Activated CD8-positive, alpha-beta memory T cell treated with anti-CD3 and anti-CD28 coated beads, Interleukin-2, amount 10 ng/mL, durations not matched to agents 7 days and 5 days (primary cell): ENCODE measurements at regions not wholly inside any gene's neighbourhood (a gene's known extent, or its start where the extent isn't known, plus 50 kb on each side); places are given as distances from the start of the nearest gene placed in this dataset.

Source experiments
- ATAC-seq: fragments of 150-1000 bp; cut with Tn5 transposase; one replicate; pipeline ENCODE4 v1.10.0; 2021; ENCODE audit warnings: moderate library complexity
- CTCF ChIA-PET: fragments of 350-600 bp; sonication (Branson Sonifier 250); formaldehyde crosslinking; loops from one replicate; lab custom pipeline; 2021; ENCODE audit warnings: antibody characterized with exemption; lab: Charles Lee
- DNase-seq: peaks from one replicate; pipeline ENCODE4 v3.0.0-alpha.2; 2020
- H3K27ac Mint-ChIP-seq: one replicate; pipeline ENCODE4 v1.8.0; 2021; ENCODE audit warnings: mild to moderate bottlenecking, mixed read lengths
- H3K27me3 Mint-ChIP-seq: one replicate; pipeline ENCODE4 v1.8.0; 2021; ENCODE audit warnings: mixed read lengths
- H3K36me3 Mint-ChIP-seq: one replicate; pipeline ENCODE4 v1.8.0; 2021; ENCODE audit warnings: mild to moderate bottlenecking, mixed read lengths
- H3K4me1 Mint-ChIP-seq: one replicate; pipeline ENCODE4 v1.8.0; 2021; ENCODE audit warnings: mixed read lengths
- H3K4me3 Mint-ChIP-seq: one replicate; pipeline ENCODE4 v1.8.0; 2021; ENCODE audit warnings: mild to moderate bottlenecking, moderate library complexity, mixed read lengths
- H3K9me3 Mint-ChIP-seq: one replicate; pipeline ENCODE4 v1.8.0; 2022; ENCODE audit warnings: low read depth, mixed read lengths

- Mint-ChIP-seq H3K4me1 (no peaks in the 10 kb centered on the region), H3K36me3 (no peaks in the 10 kb centered on the region), H3K9me3 (no peaks in the 10 kb centered on the region), H3K27ac (no peak overlapping the region), H3K4me3 (no peak overlapping the region), H3K27me3 (no peaks in the 10 kb centered on the region)
- CTCF ChIA-PET: no interaction called here
- ATAC-seq: no peak
- DNase-seq: no peak
These were observed 181.1 kb upstream of the RAD23B start for GRCh38 chr9:107102011-107102410.

- Mint-ChIP-seq H3K4me3 (no peak overlapping the region), H3K27ac (no peak overlapping the region), H3K9me3 (no peaks in the 10 kb centered on the region), H3K36me3 (no peaks in the 10 kb centered on the region), H3K4me1 (no peaks in the 10 kb centered on the region), H3K27me3 (no peaks in the 10 kb centered on the region)
- DNase-seq (no peak), ATAC-seq (no peak)
- CTCF ChIA-PET: no interaction called here
These were observed 179.5 kb upstream of the RAD23B start for GRCh38 chr9:107103621-107104020.

GRCh38 chr9:107105784-107106183 is 177.3 kb upstream of the RAD23B start:
- ATAC-seq (no peak), DNase-seq (no peak)
- H3K4me3 Mint-ChIP-seq: no peak overlapping the region
- CTCF ChIA-PET: no interaction called here
- H3K27ac Mint-ChIP-seq: no peak overlapping the region
- no peaks in the 10 kb centered on the region for H3K9me3 Mint-ChIP-seq
- no peaks in the 10 kb centered on the region for H3K36me3 Mint-ChIP-seq
- no peaks in the 10 kb centered on the region for H3K27me3 Mint-ChIP-seq
- H3K4me1 Mint-ChIP-seq: no peaks in the 10 kb centered on the region

GRCh38 chr9:107106416-107106815 is 176.7 kb upstream of the RAD23B start:
- no peaks in the 10 kb centered on the region for H3K27me3 Mint-ChIP-seq
- H3K36me3 Mint-ChIP-seq: no peaks in the 10 kb centered on the region
- H3K4me1 Mint-ChIP-seq: no peaks in the 10 kb centered on the region

GRCh38 chr9:107108342-107109130 is 174.5 kb upstream of the RAD23B start:
- no peak for DNase-seq
- H3K9me3 Mint-ChIP-seq: no peaks in the 10 kb centered on the region
- H3K27ac Mint-ChIP-seq: no peak overlapping the region
- no peak overlapping the region for H3K4me3 Mint-ChIP-seq
- no peaks in the 10 kb centered on the region for H3K36me3 Mint-ChIP-seq
- no peaks in the 10 kb centered on the region for H3K27me3 Mint-ChIP-seq
- no peaks in the 10 kb centered on the region for H3K4me1 Mint-ChIP-seq
- CTCF ChIA-PET: no interaction called here
- ATAC-seq: no peak

More at GRCh38 chr9:107106416-107106815, 176.7 kb upstream of the RAD23B start:
- CTCF ChIA-PET: no interaction called here
- Mint-ChIP-seq H3K4me3 (no peak overlapping the region), H3K27ac (no peak overlapping the region), H3K9me3 (no peaks in the 10 kb centered on the region)
- no peak for DNase-seq
- no peak for ATAC-seq

- ATAC-seq (no peak), DNase-seq (no peak)
- Mint-ChIP-seq H3K4me1 (no peaks in the 10 kb centered on the region), H3K4me3 (no peak overlapping the region), H3K36me3 (no peaks in the 10 kb centered on the region), H3K9me3 (no peaks in the 10 kb centered on the region), H3K27me3 (no peaks in the 10 kb centered on the region), H3K27ac (no peak overlapping the region)
- CTCF ChIA-PET: no interaction called here
These were observed 173.8 kb upstream of the RAD23B start for GRCh38 chr9:107109324-107109723.

GRCh38 chr9:107110153-107110552 is 172.9 kb upstream of the RAD23B start:
- Mint-ChIP-seq H3K27me3 (no peaks in the 10 kb centered on the region), H3K4me3 (no peak overlapping the region), H3K4me1 (no peaks in the 10 kb centered on the region), H3K27ac (no peak overlapping the region), H3K36me3 (no peaks in the 10 kb centered on the region), H3K9me3 (no peaks in the 10 kb centered on the region)
- CTCF ChIA-PET: no interaction called here
- DNase-seq (no peak), ATAC-seq (no peak)

- Mint-ChIP-seq H3K4me1 (no peaks in the 10 kb centered on the region), H3K4me3 (no peak overlapping the region), H3K9me3 (no peaks in the 10 kb centered on the region), H3K36me3 (no peaks in the 10 kb centered on the region), H3K27ac (no peak overlapping the region), H3K27me3 (no peaks in the 10 kb centered on the region)
- CTCF ChIA-PET: no interaction called here
- ATAC-seq: no peak
- DNase-seq: no peak
These were observed 170.3 kb upstream of the RAD23B start for GRCh38 chr9:107112707-107113243.

GRCh38 chr9:107118863-107119624 is 164.0 kb upstream of the RAD23B start:
- no peaks in the 10 kb centered on the region for H3K27me3 Mint-ChIP-seq
- CTCF ChIA-PET: no interaction called here
- H3K27ac Mint-ChIP-seq: no peak overlapping the region
- no peaks in the 10 kb centered on the region for H3K36me3 Mint-ChIP-seq
- no peaks in the 10 kb centered on the region for H3K9me3 Mint-ChIP-seq
- DNase-seq (no peak), ATAC-seq (no peak)
- H3K4me3 Mint-ChIP-seq: no peak overlapping the region
- H3K4me1 Mint-ChIP-seq: no peaks in the 10 kb centered on the region

GRCh38 chr9:107119735-107120134 is 163.3 kb upstream of the RAD23B start:
- Mint-ChIP-seq H3K4me3 (no peak overlapping the region), H3K27me3 (no peaks in the 10 kb centered on the region), H3K36me3 (no peaks in the 10 kb centered on the region), H3K4me1 (no peaks in the 10 kb centered on the region), H3K27ac (no peak overlapping the region), H3K9me3 (no peaks in the 10 kb centered on the region)
- ATAC-seq (no peak), DNase-seq (no peak)
- CTCF ChIA-PET: no interaction called here

GRCh38 chr9:107123389-107123788 is 159.7 kb upstream of the RAD23B start:
- ATAC-seq (no peak), DNase-seq (no peak)
- Mint-ChIP-seq H3K27ac (no peak overlapping the region), H3K27me3 (peaks cover 3% of the 10 kb centered on the region), H3K4me3 (no peak overlapping the region), H3K36me3 (no peaks in the 10 kb centered on the region), H3K4me1 (no peaks in the 10 kb centered on the region), H3K9me3 (no peaks in the 10 kb centered on the region)
- CTCF ChIA-PET: no interaction called here

GRCh38 chr9:107127608-107128007 is 155.5 kb upstream of the RAD23B start:
- H3K36me3 Mint-ChIP-seq: no peaks in the 10 kb centered on the region
- H3K27ac Mint-ChIP-seq: no peak overlapping the region
- DNase-seq (no peak), ATAC-seq (no peak)
- no peaks in the 10 kb centered on the region for H3K4me1 Mint-ChIP-seq
- H3K9me3 Mint-ChIP-seq: no peaks in the 10 kb centered on the region
- no peak overlapping the region for H3K4me3 Mint-ChIP-seq
- peaks cover 3% of the 10 kb centered on the region for H3K27me3 Mint-ChIP-seq
- CTCF ChIA-PET: no interaction called here

- H3K27me3 Mint-ChIP-seq: peaks cover 3% of the 10 kb centered on the region
- DNase-seq: no peak
- H3K4me1 Mint-ChIP-seq: no peaks in the 10 kb centered on the region
- no peak for ATAC-seq
- H3K4me3 Mint-ChIP-seq: no peak overlapping the region
- H3K36me3 Mint-ChIP-seq: no peaks in the 10 kb centered on the region
- CTCF ChIA-PET: no interaction called here
- H3K27ac Mint-ChIP-seq: no peak overlapping the region
- H3K9me3 Mint-ChIP-seq: no peaks in the 10 kb centered on the region
These were observed 151.8 kb upstream of the RAD23B start for GRCh38 chr9:107131108-107131799.
